ENCODE measurements at regions not wholly inside any gene's neighbourhood (a gene's known extent, or its start where the extent isn't known, plus 50 kb on each side); places are given as distances from the start of the nearest gene placed in this dataset.

DNA sequence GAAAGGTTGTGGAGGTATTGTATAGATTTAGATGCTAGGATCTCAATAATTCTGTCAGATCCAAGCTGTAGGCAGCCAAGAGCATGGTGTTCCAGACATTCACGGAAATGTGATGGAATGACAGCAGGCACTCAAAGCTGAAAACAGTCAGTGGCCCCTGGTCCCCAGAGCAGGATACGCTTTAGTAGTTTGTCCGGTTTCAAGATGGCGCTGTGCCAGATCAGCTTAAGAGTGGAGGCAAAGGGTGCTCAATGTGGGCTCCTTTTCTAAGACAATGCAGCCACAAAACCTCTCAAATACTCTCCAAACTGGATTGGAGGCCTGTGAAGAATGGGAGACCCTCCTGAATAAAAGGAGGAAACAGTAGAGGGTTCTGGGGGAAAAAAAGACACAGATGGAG, 291.2 kb upstream of the HS3ST1 start:
- TF ChIP-seq TAF1 (IDR thresholded peaks at IDR 0.05; ENCODE audit: borderline replicate concordance, insufficient read depth, low read length), result no peak
- TF ChIP-seq SIN3A (IDR thresholded peaks at IDR 0.05; ENCODE audit: borderline replicate concordance, insufficient read depth, low read length), result no peak
- no peak for TF ChIP-seq POLR2AphosphoS5 (IDR thresholded peaks at IDR 0.05; ENCODE audit: low read depth, low read length)
- TF ChIP-seq FOXP2 (optimal IDR thresholded peaks at IDR 0.05; ENCODE audit: borderline replicate concordance, extremely low read depth, extremely low read length, insufficient read depth), result no peak
- TF ChIP-seq, protein P1, sequence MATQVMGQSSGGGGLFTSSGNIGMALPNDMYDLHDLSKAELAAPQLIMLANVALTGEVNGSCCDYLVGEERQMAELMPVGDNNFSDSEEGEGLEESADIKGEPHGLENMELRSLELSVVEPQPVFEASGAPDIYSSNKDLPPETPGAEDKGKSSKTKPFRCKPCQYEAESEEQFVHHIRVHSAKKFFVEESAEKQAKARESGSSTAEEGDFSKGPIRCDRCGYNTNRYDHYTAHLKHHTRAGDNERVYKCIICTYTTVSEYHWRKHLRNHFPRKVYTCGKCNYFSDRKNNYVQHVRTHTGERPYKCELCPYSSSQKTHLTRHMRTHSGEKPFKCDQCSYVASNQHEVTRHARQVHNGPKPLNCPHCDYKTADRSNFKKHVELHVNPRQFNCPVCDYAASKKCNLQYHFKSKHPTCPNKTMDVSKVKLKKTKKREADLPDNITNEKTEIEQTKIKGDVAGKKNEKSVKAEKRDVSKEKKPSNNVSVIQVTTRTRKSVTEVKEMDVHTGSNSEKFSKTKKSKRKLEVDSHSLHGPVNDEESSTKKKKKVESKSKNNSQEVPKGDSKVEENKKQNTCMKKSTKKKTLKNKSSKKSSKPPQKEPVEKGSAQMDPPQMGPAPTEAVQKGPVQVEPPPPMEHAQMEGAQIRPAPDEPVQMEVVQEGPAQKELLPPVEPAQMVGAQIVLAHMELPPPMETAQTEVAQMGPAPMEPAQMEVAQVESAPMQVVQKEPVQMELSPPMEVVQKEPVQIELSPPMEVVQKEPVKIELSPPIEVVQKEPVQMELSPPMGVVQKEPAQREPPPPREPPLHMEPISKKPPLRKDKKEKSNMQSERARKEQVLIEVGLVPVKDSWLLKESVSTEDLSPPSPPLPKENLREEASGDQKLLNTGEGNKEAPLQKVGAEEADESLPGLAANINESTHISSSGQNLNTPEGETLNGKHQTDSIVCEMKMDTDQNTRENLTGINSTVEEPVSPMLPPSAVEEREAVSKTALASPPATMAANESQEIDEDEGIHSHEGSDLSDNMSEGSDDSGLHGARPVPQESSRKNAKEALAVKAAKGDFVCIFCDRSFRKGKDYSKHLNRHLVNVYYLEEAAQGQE (IDR thresholded peaks at IDR 0.05; ENCODE audit: insufficient read depth in 1 of 2, low read depth in 2 of 2, low read length in 2 of 2), result no peak

DNA sequence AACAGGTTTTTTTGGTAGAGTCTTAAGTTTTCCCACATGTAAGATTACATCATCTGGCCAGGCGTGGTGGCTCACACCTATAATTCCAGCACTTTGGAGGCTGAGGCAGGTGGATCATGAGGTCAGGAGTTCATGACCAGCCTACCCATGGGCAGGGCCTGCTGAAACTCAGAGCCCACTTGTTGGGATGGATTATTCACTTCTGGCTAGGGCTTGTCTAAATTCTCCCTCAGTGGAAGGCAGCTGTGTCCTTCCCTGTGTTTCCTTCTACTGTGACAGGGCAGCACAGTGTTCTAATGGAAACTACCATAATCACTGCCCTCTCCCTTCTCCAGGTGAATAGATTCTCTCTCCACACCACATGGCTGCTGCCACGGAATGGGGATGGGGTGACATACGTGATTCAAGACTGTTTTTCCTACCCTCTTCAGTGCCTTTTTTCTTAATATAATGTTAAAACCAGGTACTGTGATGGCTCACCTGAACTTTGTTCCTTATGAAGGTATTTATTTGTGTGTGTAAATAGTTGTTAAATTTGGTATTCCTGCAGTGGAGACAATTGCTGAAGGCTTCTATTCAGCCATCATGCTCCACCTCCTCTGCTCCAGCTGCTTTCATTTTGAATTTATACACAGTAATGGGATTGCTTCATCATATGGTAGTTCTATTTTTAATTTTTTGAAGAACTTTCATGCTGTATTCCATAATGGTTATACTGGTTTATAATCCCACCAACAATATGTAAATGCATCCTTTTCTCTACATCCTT, 287.2 kb upstream of the HS3ST1 start:
- TF ChIP-seq SIN3A (IDR thresholded peaks at IDR 0.05; ENCODE audit: borderline replicate concordance, insufficient read depth, low read length) (no peak), FOXP2 (optimal IDR thresholded peaks at IDR 0.05; ENCODE audit: borderline replicate concordance, extremely low read depth, extremely low read length, insufficient read depth) (no peak), POLR2AphosphoS5 (IDR thresholded peaks at IDR 0.05; ENCODE audit: low read depth, low read length) (no peak), TAF1 (IDR thresholded peaks at IDR 0.05; ENCODE audit: borderline replicate concordance, insufficient read depth, low read length) (no peak)
- TF ChIP-seq, protein P1 (IDR thresholded peaks at IDR 0.05; ENCODE audit: insufficient read depth in 1 of 2, low read depth in 2 of 2, low read length in 2 of 2), result no peak

DNA sequence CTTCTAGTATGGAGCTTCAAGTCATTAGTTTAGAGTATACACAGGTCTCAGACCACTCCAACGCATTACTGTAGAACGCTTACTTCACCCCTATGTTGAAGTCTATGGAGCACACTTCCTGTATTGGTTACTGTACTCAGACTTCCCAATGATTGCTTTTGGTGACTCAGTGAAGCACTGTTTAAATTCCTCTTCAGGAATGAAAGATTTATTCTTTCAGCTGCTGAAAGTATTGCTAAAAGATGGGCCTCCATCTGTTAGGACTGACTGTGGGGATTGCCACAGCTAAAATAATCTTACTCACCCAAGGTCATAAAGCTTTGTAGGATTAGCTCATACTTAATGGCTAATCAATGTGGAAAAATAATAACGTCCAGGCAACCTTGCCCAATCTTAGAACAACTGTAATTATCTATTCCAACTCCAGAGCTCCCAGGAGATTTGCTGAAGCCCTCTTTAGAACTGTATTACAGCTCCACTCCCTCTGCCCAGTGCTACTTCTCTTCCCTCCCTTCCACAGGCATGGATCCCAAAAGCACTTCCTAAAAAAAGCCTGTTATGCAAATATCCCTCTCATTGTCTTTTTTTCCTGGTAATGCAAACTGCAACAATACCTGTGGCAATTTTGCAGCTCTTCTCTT, 281.9 kb upstream of the HS3ST1 start:
- no peak for TF ChIP-seq POLR2AphosphoS5 (IDR thresholded peaks at IDR 0.05; ENCODE audit: low read depth, low read length)

DNA sequence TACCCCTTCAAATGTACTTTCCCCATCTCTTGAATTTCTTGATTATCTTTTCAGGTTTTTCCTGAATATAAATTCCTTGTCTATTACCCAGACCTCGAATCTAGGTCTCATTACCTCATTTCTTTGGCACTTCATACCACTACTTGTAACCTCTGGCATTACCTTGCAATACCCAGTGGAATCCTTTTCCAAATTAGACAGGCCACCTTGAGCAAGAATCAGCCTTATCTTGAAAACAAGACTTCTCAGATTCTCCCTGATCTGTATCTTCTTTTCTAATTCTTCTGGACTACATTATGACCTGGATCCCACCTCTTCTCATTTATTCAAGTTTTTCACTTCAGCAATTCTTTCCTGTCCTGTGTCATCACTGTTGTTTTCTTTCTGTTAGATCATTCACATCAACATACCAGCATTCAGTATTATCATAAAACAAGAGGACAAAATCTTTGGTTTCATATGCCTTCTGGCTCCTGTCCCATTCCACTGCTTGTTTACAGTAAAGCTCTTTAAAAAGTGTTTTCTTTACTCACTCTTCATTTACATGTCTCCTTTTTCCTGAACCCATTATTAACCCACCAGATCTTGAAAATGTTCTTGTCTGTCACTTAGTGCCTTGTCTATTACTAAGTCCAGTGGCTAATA, 275.6 kb upstream of the HS3ST1 start:
- TF ChIP-seq TAF1 (IDR thresholded peaks at IDR 0.05; ENCODE audit: borderline replicate concordance, insufficient read depth, low read length) (no peak), FOXP2 (optimal IDR thresholded peaks at IDR 0.05; ENCODE audit: borderline replicate concordance, extremely low read depth, extremely low read length, insufficient read depth) (no peak), SIN3A (IDR thresholded peaks at IDR 0.05; ENCODE audit: borderline replicate concordance, insufficient read depth, low read length) (no peak), POLR2AphosphoS5 (IDR thresholded peaks at IDR 0.05; ENCODE audit: low read depth, low read length) (no peak)
- TF ChIP-seq, protein P1 (IDR thresholded peaks at IDR 0.05; ENCODE audit: insufficient read depth in 1 of 2, low read depth in 2 of 2, low read length in 2 of 2), result no peak

DNA sequence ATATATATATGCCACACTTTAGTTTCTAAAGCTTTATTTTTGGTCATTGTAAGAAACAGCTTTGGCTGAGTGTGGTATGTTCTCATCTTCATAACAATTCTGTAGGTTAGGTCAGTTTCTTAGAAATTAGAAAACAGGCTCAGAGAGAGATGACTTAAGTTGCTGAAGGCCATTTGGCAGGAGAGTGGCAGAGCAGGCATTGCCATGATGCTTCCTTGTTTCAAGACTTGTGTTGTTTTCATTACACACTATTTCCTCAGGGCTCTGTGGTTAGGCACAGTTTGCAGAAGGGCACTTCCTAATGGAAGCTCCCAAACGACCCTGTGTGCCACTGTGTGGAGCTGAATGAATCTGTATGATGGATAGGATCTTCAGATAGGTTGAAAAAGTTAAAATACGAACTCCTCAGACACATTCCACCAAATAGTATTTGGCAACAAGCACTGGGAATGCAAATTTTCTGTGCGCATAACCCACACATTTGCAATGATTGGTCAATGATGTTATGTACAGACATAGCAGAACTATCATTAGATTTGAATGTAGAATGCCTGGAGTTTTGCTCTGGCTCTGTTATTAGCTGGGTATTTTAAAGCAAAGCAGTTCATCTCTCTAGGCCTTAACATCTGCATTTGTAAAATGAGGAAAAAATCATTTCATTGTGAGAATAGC, 274.3 kb upstream of the HS3ST1 start:
- TF ChIP-seq SIN3A (IDR thresholded peaks at IDR 0.05; ENCODE audit: borderline replicate concordance, insufficient read depth, low read length) (no peak), POLR2AphosphoS5 (IDR thresholded peaks at IDR 0.05; ENCODE audit: low read depth, low read length) (no peak), FOXP2 (optimal IDR thresholded peaks at IDR 0.05; ENCODE audit: borderline replicate concordance, extremely low read depth, extremely low read length, insufficient read depth) (no peak), TAF1 (IDR thresholded peaks at IDR 0.05; ENCODE audit: borderline replicate concordance, insufficient read depth, low read length) (no peak)
- TF ChIP-seq, protein P1 (IDR thresholded peaks at IDR 0.05; ENCODE audit: insufficient read depth in 1 of 2, low read depth in 2 of 2, low read length in 2 of 2), result no peak
